Skin of body (tissue), 1 donor: ENCODE measurements at regions not wholly inside any gene's neighbourhood (a gene's known extent, or its start where the extent isn't known, plus 50 kb on each side); places are given as distances from the start of the nearest gene placed in this dataset.
"Not testable (repeated sequence)": the region's sequence is repeated elsewhere in the genome, so short reads cannot be mapped to it uniquely, and the experiment has no call there.

ENCODE experiments used
- DNase-seq: peaks from one replicate; lab custom pipeline; 2025; lab: John Stamatoyannopoulos, UW

DNA sequence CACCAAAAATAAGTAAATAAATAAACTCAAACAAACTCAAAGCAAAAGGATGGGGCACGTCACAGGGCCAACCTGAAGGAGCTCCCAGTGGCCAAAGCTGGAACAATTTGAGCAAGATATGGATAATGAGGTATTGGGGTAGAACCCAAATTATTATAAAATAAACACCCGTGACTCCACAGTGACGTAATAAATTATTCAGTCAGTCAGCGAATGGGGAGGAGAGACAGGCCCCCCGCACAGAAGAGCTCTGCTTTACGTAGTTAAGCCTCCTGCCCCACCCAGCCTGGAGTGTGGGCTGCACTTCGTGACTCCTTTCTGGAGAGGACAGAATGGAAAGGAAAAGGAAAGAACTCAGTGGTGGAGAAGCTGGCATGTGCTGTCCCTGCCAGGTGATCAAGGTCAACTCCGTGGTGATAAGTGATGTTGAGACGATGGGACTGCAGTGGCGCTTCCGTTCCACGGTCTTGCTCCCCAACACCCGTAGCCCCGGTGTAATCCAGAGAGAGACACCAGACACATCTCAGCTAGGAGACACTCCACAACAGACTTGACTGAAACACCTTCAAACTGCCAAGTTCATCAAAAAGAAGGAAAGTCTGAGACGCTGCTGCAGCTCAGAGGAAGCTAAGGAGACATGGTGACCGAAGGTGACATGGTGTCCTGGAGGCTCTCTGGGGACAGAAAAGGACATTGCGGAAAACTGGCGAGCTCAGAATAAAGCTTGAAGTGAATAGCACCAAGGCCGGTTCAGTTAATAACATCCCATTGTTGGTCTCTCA lies 83.3 kb upstream of the COL5A1 start:
- no peak for DNase-seq

DNA sequence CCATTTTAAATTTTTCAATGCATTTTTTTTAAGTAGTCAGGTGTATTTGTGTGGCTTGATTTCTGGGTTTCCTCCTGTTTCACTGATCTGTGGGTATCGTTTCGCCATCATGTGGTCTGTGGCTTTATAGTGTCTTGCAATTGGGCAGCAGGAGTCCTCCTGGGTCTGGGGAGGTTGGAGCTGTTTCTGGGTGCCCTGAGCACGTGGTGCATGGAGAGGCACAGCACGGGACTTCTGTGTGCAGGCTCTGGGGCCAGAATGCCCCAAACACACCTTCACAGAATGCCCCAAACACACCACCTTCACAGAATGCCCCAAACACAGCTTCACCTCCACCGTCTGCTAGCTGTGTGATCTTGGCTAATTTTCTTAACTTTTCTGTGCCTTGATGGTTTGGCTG lies 82.6 kb upstream of the COL5A1 start:
- no peak for DNase-seq

DNA sequence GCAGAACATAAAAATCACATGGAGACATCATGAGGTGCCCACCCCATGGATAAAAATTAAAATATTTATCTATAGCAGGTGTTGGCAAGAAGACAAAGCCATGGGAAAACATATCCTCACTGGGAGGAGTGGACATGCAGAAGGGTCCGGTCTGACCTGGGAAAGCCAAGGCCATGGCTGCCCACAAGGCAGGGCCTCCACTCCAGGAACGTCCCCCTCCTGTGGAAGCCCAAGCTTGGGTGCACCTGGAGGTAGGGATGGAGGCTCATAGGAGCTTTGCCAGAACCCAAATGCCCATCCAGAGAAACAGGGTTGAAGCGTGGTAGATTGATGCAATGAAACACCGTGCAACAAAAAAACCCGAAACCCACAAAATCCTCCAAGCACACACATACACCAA lies 81.4 kb upstream of the COL5A1 start:
- DNase-seq = no peak

DNA sequence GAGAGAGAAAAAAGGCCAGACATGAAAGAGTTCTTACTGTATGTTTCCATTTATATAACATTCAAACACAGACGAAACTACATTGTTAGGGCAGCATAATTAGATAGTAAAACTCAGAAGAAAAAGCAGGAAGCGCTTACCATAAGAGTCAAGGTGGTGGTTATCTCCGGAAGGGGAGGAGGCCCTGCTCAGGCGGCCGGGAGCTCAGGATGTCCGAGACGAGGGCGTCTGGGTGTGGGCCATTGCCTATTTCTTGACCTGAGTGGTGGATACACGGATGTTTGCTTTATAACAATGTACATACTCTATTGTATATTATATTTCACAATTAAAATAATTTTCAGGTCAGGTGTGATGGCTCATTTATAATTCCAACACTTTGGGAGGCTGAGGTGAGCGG lies 80.9 kb upstream of the COL5A1 start:
- DNase-seq = no peak

DNA sequence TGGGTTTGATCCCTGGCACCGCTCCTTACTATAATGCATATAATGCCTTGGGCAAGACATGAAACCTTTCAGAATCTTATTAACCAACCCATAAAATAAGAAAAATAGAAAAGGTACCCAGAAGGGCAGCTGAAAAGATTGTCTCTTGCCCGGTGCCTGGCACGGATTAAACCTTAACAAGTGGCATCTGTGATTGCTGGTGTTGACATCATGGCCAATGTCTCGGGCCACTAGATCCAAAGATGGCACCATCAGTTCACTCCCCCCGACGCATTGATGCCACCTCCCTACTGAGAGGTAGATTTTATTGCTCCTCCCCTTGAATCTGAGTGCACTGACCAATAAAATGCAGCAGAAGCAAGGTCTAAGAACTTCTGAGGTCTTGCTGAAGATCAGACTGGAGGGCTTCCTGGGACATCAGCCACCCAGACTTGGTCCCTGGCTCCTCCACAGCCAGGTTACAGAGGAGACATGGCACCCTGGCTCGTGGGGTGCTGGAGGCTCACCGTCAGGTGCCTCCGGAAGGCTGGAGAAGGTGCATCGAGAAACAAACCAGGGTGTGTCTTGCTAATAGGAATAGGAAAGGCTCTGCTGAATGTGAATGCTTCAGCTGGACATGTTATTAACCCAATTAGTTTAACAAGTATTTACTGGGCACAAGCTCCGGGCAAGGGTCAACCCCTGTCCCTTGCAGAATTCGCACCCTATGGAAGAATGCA lies 80.0 kb upstream of the COL5A1 start:
- DNase-seq = no peak

DNA sequence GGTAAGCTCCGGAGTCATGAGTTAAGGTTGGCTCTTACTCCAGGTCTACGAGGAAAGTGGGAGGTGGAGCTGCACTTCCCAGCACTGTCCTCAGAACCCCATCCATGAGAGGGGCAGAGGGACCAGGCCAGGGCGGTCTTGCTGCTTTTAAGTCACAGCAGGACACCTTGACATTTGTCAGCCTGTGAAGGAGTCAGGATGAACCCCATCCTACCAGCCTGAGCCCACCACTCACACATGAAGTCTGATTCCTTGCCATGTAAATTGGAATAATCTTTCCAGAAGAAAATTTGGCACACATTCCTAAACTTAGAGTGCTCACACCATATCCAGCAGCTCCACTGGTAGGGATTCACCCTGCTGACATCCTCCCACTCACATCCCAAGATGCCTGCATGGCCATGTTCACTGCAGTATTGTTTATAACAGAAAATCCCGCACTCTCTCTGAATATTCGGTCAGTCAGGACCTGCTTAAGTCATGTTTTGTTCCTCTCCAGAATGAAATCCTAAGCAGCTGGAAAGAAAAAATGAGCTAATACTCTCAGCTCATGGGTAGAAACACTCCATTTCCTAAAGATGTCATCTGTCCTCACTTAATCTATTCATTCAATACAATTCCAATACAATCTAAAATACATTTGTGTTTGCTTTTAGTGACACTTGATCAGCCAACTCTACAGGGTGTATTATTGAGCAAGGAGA lies 79.3 kb upstream of the COL5A1 start:
- peak; percentile 75 for DNase-seq

DNA sequence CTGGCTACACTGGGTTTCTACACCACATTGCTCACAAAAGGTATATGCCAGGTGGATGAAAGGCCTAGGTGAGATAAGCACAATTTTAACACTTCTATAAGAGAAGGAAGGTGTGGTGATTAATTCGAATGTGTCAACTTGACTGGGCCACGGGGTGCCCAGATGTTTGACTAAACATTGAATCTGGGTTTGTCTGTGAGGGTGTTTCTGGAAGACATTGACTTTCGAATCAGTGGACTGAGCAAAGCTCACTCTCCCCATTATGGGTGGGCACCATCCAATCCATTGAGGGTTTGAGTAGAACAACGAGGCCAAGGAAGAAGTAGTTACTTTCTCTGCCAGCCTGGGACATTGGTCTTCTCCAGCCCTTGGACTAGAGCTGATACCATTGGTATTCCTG lies 78.2 kb upstream of the COL5A1 start:
- no peak for DNase-seq

DNA sequence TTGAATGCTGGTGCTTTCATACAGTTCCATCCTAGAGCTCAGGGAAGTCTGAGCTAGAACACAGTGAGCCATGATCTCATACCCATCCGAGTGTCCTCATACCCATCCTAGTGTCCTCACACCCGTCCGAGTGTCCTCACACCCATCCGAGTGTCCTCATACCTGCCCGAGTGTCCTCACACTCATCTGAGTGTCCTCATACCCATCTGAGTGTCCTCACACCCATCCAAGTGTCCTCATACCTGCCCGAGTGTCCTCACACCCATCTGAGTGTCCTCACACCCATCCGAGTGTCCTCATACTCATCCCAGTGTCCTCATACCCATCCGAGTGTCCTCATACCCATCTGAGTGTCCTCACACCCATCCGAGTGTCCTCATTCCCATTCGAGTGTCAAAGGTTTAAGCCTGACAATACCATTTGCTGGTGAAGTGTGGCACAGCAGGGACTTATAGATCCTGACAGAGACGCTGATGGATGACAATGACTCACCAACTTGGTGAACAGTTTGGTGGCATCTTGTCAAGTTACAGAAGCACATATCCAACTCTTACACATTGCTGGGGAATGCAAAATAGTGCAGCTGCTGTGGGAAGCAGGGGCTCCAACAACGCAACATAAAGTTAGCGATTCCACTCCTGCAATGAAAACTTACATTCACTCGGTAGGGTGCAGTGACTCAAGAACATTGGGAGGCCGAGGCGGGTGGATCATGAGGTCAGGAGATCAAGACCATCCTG lies 77.0 kb upstream of the COL5A1 start:
- DNase-seq = peak; percentile 89

DNA sequence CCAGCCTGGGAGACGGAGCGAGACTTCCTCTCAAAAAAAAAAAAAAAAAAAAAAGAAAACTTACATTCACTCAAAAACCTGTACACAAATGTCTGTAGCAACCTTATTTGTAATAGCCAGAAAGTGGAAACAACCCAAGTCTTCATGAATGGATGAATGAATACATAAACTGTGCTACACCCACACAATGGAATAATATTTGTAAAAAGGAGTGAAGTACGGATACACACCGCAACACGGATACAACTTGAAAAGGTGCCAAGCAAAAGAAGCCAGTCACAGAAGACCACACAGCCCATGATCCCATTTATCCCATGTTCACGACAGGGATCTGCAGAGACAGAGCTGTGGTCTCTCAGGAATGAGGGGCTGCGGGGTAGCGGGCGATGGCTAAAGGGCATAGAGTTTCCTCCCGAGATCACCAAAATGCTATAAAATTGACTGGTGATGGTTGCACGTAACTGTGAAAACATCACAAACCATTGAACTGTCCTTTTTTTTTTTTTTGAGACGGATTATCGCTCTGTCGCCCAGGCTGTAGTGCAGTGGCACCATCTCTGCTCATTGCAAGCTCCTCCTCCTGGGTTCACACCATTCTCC lies 76.2 kb upstream of the COL5A1 start:
- DNase-seq = no peak

DNA sequence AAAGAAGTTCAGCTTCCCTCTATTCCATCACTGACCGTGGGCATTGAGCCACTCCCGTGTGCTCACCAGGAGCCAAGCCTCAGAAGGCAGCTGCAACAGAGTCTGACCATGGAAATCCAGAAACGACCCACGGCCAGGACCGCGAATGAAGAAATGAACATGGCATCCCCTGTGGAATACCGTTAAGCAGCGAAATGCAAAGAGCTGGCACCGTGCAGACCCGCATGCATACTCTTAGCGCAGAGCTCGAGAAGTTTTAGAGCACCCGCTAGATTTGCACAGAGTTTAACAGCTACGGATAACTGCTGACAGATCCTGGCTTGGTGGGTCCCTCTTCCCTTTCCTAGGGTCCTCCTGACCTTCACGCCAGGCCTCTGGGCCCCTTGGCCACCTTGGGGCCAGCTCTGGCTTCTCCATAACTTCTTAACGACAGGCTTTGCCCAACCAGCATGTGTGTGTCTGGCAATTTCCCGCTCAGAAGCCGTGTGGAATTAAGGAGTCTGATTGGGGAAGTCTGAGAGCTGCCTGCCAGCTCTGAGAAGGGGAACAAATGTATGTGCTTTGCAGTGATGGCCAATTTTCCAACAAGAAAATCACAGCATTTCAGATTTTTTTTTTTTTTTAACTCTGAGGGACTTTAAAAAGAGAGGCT lies 75.3 kb upstream of the COL5A1 start:
- DNase-seq = peak; percentile 65

DNA sequence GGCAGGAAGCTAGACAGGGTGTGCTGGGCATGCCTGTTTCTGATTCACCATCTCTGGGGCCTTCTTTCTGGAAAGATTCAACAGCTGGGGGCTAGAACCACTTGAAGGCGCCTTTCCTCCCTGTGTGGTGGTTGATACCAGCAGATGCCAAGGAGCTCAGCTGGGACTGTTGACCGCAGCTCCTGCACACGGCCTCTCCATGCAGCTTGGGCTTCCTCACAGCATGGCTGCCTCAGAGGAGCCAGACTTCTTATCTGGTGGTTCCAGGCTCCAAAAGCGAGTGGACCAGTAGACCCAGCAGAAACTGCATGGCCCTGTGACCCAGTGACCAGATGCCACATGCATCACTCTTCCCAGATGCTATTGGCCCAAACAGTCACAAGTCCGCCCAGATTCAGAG lies 74.7 kb upstream of the COL5A1 start:
- DNase-seq = no peak

DNA sequence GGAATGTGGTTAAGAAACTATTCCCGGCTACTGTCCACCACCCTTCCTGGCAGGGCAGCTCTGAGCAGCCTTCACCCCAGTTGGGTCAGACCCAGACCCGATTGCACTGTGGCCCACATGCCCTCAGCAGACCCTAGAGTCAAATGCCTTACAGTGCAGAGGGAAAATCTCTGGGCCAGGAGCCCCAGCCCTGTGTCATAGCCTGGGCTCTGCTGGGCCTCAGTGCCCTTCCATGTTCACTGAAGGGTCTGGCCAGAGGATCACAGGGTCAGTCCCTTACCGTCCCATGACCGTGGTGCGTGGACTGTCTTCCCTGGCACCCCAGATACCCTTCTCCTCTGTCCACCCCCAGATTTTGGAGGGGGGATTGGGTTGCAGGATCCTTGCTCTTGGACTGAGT lies 73.5 kb upstream of the COL5A1 start:
- DNase-seq = no peak

DNA sequence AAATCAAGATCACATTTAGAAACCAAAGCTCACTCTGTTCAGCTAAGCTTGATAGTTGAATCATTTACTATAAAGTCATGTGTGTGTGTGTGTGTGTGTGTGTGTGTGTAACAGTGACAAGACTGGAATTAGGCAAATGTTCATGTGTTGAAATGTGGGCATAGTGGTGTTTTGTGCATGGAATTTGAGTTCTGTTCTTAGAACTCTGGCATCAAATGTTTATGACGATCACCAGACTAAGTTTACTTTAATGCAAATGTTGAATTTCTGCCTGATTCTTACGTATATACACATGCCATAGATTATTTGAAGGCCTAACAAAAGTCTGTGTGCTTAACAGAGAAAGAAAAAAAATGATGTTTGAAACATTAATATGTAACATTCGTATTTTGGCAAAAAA lies 72.8 kb upstream of the COL5A1 start:
- DNase-seq = peak; percentile 72

DNA sequence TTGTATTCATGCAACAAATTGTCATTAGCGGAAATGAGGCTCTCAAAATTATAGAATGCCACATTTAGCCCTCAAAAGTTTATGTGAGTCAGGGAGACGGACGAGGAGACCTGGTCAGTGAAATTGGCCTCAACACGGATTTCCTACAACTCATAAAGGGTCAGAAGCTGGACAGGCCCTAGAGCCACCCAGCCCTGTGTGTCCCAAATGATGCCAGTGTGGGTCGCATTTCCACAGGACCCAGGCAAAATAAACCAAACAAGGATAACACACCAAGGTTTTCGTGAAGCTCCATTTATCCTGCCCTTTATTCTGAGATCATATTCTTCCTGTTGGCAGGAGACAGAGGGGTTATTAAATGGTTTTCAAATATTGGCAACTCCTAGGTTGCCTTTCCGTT lies 72.0 kb upstream of the COL5A1 start:
- DNase-seq = no peak

DNA sequence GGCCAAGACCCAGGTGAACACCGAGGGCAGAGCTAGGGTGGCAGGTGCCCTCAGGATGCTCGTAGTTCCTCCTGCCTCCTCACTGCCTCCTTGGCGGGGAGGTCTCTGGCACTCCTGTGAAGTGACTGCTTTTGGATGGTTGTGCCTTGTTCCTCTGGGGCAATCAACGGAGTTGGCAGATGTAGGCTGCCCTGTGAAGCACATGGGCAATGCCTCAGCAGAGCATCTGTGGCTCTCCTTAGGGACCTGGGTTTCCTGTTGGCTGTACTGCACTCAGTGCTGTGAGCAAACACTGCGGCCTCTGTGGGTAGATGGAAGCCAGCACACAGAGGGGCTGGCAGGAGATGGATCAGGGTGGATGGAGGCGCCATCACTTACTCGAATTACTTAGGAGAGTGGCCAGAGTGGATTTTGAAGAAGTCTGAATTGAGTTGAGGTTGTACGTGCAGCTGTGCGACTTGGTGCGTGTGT lies 71.4 kb upstream of the COL5A1 start:
- DNase-seq = peak; percentile 25

DNA sequence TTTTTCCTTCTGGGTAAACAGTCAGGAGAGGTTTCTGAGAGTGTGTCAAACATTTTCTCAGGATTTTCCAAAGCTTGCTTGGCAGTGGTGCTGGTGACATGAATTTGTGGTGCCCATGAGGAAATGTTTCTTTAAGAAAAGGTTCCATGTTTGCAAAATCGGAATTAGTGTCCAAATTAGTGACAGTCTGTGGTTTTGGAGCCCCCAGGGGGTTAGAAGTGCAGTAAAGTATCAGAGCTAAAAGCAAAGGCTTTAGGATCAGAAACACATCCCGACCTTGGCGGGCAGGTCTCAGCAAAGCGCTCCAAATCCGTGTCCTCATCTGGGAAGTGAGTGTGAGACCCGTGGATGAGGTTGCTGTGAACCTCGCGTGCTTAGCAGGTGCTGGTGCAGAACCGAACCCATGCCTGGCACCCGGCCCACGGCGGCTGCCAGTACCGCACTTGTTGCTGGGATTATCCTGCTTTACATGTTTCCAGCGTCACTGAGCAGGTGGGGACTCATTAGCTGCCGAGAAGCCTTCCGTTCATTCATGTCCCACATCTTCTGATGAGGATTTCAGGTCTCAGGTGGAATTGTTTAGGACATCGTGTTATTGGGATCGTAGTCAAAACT lies 70.8 kb upstream of the COL5A1 start:
- peak; percentile 14 for DNase-seq

DNA sequence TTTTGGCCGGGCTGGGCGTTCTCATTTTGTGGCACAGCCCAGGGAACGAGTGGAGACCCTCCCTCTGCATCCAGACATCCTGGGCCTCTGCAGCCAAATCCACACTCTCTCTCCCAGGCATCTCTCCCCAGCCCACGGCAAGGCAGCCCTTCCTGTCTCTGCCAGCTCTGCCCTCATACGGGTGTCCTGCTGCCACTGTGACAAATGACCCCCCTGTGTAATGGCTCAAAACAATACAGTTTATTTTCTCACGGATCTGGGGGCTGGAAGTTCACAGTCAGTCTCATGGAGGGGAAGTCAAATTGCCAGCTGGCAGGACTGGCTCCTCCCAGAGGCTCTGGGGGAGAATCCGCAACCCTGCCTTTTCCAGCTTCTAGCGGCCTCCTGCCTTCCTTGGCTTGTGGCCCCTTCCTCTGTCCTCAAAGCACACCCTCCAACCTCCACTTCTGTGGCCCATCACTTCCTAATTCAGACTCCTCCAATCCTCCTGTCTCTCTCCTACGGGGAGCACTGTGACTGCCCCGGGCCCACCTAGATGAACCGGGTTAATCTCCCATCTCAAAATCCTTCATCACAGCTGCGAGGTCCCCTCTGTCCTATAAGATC lies 70.2 kb upstream of the COL5A1 start:
- no peak for DNase-seq

DNA sequence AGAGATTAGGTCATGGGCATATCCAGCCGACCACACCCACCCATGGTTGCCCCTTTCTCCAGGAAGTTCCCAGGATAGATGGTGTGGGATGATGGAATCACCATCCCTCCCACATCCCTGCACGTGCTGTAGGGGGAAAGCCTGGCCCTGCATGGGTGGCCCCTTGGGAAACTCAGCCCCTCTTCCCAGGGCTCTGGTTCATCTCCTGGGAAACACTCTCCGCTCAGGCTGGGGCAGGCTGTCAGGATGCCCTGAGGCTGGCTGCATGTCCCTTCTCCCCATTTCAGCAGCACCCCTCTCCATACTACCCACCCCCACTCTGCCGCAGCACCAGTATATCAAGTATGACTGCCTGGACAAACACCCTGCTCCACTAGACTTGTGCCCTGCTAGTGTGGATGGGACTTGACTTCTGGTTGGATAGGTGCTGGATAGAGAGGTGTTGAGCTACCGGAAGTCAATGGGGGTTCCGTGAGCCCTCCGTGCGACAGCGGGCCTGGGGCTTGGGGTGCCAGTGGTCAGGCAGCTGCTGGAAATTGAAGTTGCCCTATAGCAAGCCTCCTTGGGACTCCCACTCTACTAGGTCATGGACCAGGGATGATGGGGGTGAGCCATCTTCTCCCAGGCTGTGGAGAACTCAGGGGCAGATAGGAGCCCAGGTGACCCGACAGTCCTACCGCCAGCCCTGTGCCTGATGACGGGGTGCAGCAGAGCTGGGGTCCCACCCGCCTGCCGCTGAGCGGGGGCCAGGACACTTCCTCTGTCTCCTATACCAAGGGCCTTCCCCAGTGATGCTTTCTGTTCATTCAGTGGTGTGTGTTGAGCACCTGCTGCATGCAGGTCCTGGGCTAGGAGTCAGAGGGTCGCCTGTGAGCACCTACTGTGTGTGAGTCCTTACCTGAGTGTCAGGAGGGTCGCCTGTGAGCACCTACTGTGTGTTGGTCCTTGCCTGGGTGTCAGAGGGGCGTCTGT lies 69.4 kb upstream of the COL5A1 start:
- DNase-seq = no peak

DNA sequence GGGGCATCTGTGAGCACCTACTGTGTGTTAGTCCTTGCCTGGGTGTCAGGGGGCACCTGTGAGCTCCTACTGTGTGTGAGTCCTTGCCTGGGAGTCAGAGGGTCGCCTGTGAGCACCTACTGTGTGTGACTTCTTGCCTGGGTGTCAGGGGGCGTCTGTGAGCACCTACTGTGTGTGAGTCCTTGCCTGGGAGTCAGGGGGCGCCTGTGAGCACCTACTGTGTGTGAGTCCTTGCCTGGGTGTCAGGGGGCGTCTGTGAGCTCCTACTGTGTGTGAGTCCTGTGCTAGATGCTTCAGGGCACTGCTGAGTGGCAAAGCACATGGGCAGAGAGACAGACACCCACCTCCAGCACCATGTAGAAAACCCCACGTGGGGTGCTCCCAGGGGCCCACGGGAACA lies 66.9 kb upstream of the COL5A1 start:
- DNase-seq = not testable (repeated sequence)
